Adrenal gland (tissue), 9 donors: ENCODE measurements at regions not wholly inside any gene's neighbourhood (a gene's known extent, or its start where the extent isn't known, plus 50 kb on each side); places are given as distances from the start of the nearest gene placed in this dataset.

ENCODE experiments used
- DNase-seq, 7 donors: peaks; one replicate each; pipeline ENCODE4 v3.0.0-alpha.2; 2019 to 2020
- H3K27ac ChIP-seq, 5 donors: fragments of 200-600 bp; sonication (generic) in 4 of 5; 1 replicate in 3 of 5; 2 replicates in 2 of 5; pipeline versions ENCODE4 v1.5.1 to v1.8.0; 2016 to 2020; ENCODE audit warnings: mild to moderate bottlenecking in 1 of 5
- H3K27me3 ChIP-seq: fragments of 200-600 bp; 2 replicates; pipeline ENCODE4 v1.8.0; 2021
- H3K36me3 ChIP-seq, 2 donors: fragments of 200-600 bp; replicated peaks in 1 of 2; 1 replicate in 1 of 2; 2 replicates in 1 of 2; pipeline versions ENCODE4 v1.5.1 to v1.8.0; 2018 to 2022
- H3K4me1 ChIP-seq, 2 donors: fragments of 200-600 bp; replicated peaks in 1 of 2; 1 replicate in 1 of 2; 2 replicates in 1 of 2; pipeline versions ENCODE4 v1.5.1 to v1.8.0; 2018 to 2021
- H3K4me3 ChIP-seq, 4 donors: fragments of 200-600 bp; sonication (generic) in 3 of 4; one replicate each; pipeline ENCODE4 v1.5.1; 2016 to 2018
- H3K9me3 ChIP-seq, 3 donors: fragments of 200-600 bp; sonication (generic) in 1 of 3; replicated peaks in 1 of 3; 1 replicate in 2 of 3; 2 replicates in 1 of 3; pipeline versions ENCODE4 v1.5.1 to v1.8.0; 2016 to 2021
- POLR2A ChIP-seq, 2 donors: fragments of 450-650 bp; IDR thresholded peaks; one replicate each; pipeline ENCODE4 v1.6.1; 2017; ENCODE audit warnings: antibody characterized with exemption in 2 of 2, mild to moderate bottlenecking in 2 of 2, moderate library complexity in 1 of 2
- WGBS, 4 donors: extraction: QIAGEN DNeasy Blood & Tissue Kit in 2 of 4; methylation state at CpG; one replicate each; pipeline versions ENCODE4 v1.1.5 to v1.1.7; 2013 to 2017; 5-methylcytosine and 5-hydroxymethylcytosine counted together
- intact Hi-C, 2 donors: fragments of 100-400 bp; cut with DNase I; formaldehyde crosslinking; loops; one replicate each; pipeline versions ENCODE4 v1.14.1 to v1.15.0; 2022 to 2023
- TF ChIP-seq, protein P1 (sequence below), 6 experiments: fragments of 450-650 bp in 4 of 6; fragments of 200-600 bp in 2 of 6; sonication (generic) in 1 of 6; IDR thresholded peaks; 1 replicate in 5 of 6; 2 replicates in 1 of 6; pipeline versions ENCODE4 v1.5.1 to v1.8.0; 2016 to 2021; ENCODE audit warnings: antibody characterized with exemption in 6 of 6, mild to moderate bottlenecking in 2 of 6, moderate library complexity in 1 of 6
- donor health status: healthy with polysubstance abuse.
- donor health status: Bipolar disorder and iron deficiency.
- donor health status: DM: yes; HTN: yes; CAD: no.
- donor health status: DM: no; HTN: no; CAD: no.
- donor health status: DM: no; HTN: no; CAD: no.

DNA sequence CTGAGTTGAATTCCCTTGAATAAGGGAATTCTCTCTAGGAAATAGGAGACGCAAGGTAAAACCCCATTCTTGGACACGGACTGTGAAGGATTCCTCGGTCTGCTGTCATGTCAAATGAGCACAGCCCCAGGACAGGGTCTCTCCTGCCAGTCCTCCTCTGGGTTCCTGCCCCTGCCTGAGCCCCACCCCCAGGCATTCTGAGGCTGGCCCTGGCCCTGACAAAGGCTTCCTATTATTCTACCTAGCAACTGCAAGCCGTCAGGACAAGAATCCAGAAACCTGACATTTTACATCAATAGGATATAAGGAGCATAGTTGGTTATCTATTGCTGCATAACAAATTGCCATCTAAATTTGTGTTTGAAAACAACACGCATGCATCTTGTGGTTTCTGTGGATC lies 253.3 kb upstream of the AGAP1 start:
- Histone ChIP-seq H3K4me1 (no peaks in the 10 kb centered on the region), H3K9me3 (no peaks in the 10 kb centered on the region), H3K27ac (no peak overlapping the region), H3K36me3 (no peaks in the 10 kb centered on the region), H3K4me3 (no peak overlapping the region), H3K27me3 (no peaks in the 10 kb centered on the region)
- no peak for TF ChIP-seq POLR2A (IDR thresholded peaks at IDR 0.05)
- TF ChIP-seq, protein P1, sequence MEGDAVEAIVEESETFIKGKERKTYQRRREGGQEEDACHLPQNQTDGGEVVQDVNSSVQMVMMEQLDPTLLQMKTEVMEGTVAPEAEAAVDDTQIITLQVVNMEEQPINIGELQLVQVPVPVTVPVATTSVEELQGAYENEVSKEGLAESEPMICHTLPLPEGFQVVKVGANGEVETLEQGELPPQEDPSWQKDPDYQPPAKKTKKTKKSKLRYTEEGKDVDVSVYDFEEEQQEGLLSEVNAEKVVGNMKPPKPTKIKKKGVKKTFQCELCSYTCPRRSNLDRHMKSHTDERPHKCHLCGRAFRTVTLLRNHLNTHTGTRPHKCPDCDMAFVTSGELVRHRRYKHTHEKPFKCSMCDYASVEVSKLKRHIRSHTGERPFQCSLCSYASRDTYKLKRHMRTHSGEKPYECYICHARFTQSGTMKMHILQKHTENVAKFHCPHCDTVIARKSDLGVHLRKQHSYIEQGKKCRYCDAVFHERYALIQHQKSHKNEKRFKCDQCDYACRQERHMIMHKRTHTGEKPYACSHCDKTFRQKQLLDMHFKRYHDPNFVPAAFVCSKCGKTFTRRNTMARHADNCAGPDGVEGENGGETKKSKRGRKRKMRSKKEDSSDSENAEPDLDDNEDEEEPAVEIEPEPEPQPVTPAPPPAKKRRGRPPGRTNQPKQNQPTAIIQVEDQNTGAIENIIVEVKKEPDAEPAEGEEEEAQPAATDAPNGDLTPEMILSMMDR (IDR thresholded peaks at IDR 0.05): no peak
- no peak for DNase-seq
- intact Hi-C loops: no loop called here
- WGBS, 4 donors: 83 to 91% (median 86%) methylated on average over 5 of the region's 5 CpGs

DNA sequence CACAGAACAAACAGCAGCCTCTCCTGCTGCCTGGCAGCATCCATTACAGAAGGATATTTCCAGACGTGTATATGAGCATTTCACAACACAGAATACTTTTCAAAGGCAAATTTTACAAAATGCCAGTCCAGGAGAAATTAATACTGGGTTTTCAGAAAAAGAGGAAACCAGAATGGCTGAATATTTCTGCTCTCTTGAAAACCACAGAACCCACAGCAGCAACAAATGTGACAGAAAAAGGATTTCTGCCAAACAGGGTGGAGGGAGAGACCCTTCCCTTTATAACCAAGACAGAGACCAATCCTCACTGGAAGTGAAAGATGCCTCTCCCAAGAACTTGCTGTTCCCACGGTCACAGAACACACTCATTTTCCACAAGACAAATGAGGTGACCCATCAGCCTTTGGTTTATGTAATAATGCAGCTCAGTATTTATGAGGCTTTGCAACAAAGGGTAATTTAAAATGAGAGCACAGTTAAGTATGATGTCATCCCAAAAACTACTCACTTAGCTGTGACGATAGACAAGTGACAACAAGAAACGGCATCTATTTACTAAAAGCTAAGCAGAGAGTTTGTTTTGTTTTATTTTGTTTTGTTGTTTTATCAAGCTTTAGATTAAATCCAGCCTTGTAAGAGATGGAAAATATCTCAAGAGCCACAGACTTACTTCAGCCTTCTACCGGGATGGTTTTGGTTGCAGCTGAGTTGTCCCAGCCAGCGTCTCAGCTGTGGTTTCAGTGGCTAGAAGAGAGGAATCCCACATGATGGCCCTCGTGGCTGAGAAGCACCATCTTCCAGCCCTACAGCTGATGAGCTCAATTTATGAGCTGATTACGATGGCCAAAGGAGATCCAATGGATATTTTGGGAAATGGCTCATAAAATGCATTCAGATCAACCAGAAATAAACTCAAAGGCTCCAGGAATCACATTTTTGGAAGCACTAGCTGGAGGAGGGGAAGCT lies 249.3 kb upstream of the AGAP1 start:
- intact Hi-C loops: no loop called here
- TF ChIP-seq, protein P1 (IDR thresholded peaks at IDR 0.05): no peak
- TF ChIP-seq POLR2A (IDR thresholded peaks at IDR 0.05): no peak
- 51 to 57% (median 53%) methylated on average over 8 of the region's 8 CpGs for WGBS, 4 donors
- H3K4me3 ChIP-seq: no peak overlapping the region
- H3K36me3 ChIP-seq: no peaks in the 10 kb centered on the region
- no peaks in the 10 kb centered on the region for H3K4me1 ChIP-seq
- DNase-seq: no peak
- no peaks in the 10 kb centered on the region for H3K9me3 ChIP-seq
- no peaks in the 10 kb centered on the region for H3K27me3 ChIP-seq
- no peak overlapping the region for H3K27ac ChIP-seq

DNA sequence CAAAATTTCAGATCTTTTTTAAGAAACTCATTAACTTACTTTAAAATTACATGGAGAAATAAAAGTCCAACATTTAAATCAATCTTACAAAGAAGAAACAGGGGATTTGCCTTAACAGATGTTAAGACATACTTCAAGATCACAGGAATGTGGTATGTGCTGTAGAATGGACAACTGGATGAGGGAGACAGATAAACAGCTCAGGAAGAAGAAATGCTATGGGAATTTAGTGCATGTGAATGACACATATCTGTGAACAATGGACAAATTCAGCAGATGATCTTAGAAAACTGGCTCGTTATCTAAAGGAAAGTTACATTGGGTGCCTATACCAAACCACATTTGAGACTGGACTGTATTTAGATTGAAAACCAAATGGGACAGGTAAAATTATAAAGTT lies 246.8 kb upstream of the AGAP1 start:
- TF ChIP-seq, protein P1 (IDR thresholded peaks at IDR 0.05): no peak
- no peak for TF ChIP-seq POLR2A (IDR thresholded peaks at IDR 0.05)
- Histone ChIP-seq H3K27ac (no peak overlapping the region), H3K9me3 (no peaks in the 10 kb centered on the region), H3K4me1 (no peaks in the 10 kb centered on the region), H3K27me3 (no peaks in the 10 kb centered on the region), H3K36me3 (no peaks in the 10 kb centered on the region), H3K4me3 (no peak overlapping the region)
- intact Hi-C loops: no loop called here
- 70 to 88% (median 85%) methylated on average over 1 of the region's 1 CpG for WGBS, 4 donors
- no peak for DNase-seq

DNA sequence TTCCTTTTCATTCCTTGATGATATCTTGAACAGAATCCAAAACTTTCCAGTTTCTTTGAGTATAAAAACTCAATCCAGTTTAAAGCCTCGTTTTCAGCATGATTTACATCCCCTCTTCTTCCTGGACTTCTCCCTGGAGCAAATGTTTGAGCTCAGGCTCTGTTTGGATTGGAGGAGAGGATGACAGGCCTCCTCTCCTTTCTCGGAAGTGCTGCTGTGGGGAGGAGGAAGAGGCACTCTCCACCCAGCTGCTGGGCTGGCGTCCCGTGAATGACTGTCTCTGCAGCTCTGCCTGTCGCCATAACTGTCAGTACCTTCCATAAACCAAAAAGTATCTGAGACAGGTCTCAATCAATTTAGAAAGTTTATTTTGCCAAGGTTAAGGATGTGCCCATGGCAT lies 238.2 kb upstream of the AGAP1 start:
- H3K4me1 ChIP-seq: no peaks in the 10 kb centered on the region
- no peaks in the 10 kb centered on the region for H3K27me3 ChIP-seq
- peak in 2 of 7 donors; percentile 33 to 36 for DNase-seq
- intact Hi-C loops: no loop called here
- no peaks in the 10 kb centered on the region for H3K9me3 ChIP-seq
- TF ChIP-seq, protein P1 (IDR thresholded peaks at IDR 0.05): no peak
- no peak for TF ChIP-seq POLR2A (IDR thresholded peaks at IDR 0.05)
- H3K27ac ChIP-seq: peak overlapping the region in 1 of 5 donors; percentile 30
- WGBS, 4 donors: 21 to 51% (median 30%) methylated on average over 5 of the region's 5 CpGs
- H3K36me3 ChIP-seq: no peaks in the 10 kb centered on the region
- no peak overlapping the region for H3K4me3 ChIP-seq
